ENCODE measurements at regions not wholly inside any gene's neighbourhood (a gene's known extent, or its start where the extent isn't known, plus 50 kb on each side); places are given as distances from the start of the nearest gene placed in this dataset.

GRCh38 chr1:94592571-94592920, 51.0 kb upstream of the F3 start:
- Histone ChIP-seq H3K27me3 (ENCODE audit: control insufficient read depth, insufficient read depth) (no peaks in the 10 kb centered on the region), H3K27ac (ENCODE audit: low read length) (no peak overlapping the region), H3K9me3 (ENCODE audit: control insufficient read depth, low read length) (no peaks in the 10 kb centered on the region), H3K4me3 (ENCODE audit: low read length) (no peak overlapping the region), H3K4me1 (ENCODE audit: control insufficient read depth, insufficient read depth, low read length) (peaks cover 3% of the 10 kb centered on the region)
- intact Hi-C loops (cut with DNase I) = loop anchor here in 1 of 4 donors (10.0 kb wide), 1 partner anchor 58 kb away; no protein-coding TSS in a partner anchor
- ATAC-seq (no peak), DNase-seq (no peak)
- WGBS = 88% methylated on average over 2 of the region's 2 CpGs

- ATAC-seq = no peak
- H3K9me3 ChIP-seq (ENCODE audit: control insufficient read depth, low read length) = no peaks in the 10 kb centered on the region
- intact Hi-C loops (cut with DNase I) = loop anchor here in 1 of 4 donors (10.0 kb wide), 1 partner anchor 57 kb away; no protein-coding TSS in a partner anchor
- H3K4me1 ChIP-seq (ENCODE audit: control insufficient read depth, insufficient read depth, low read length) = peaks cover 3% of the 10 kb centered on the region
- 87% methylated on average over 7 of the region's 7 CpGs for WGBS
- no peak overlapping the region for H3K27ac ChIP-seq (ENCODE audit: low read length)
- no peaks in the 10 kb centered on the region for H3K27me3 ChIP-seq (ENCODE audit: control insufficient read depth, insufficient read depth)
- DNase-seq = no peak
- no peak overlapping the region for H3K4me3 ChIP-seq (ENCODE audit: low read length)
Measured at GRCh38 chr1:94591823-94592570, 50.4 kb upstream of the F3 start.

Small RNAs in the stretch of these regions (microRNA-seq; reads per million reads assigned to microRNA genes)
- gene MIR378G = 0 reads per million in 2 donors
